IMR-90 (cell line): ENCODE measurements at regions not wholly inside any gene's neighbourhood (a gene's known extent, or its start where the extent isn't known, plus 50 kb on each side); places are given as distances from the start of the nearest gene placed in this dataset.

Source experiments
- ATAC-seq: fragments of 200-7000 bp; cut with Tn5 transposase; 2 replicates; pipeline ENCODE4 v1.9.1; 2020; ENCODE audit warnings: low read depth, mild to moderate bottlenecking, moderate library complexity
- BruUV-seq: library from RNA; stranded (reverse); fragments of 400-500 nt; replicated peaks from 2 replicates; lab custom pipeline; 2021; lab: Mats Ljungman, UMichigan
- CTCF ChIA-PET: fragments of 300-600 bp; formaldehyde crosslinking; extraction: SDS; loops from one replicate; lab custom pipeline; 2021; ENCODE audit warnings: antibody characterized with exemption; lab: Yijun Ruan, JAX
- POLR2A ChIA-PET: fragments of 300-600 bp; sonication (Branson Sonifier 250); formaldehyde crosslinking; loops from one replicate; lab custom pipeline; 2022; ENCODE audit warnings: antibody characterized with exemption; ENCODE audit not compliant: unreplicated experiment; lab: Charles Lee
- DNase-seq: peaks from one replicate; pipeline ENCODE4 v3.0.0; 2013
- H2AFZ ChIP-seq: replicated peaks from 2 replicates; pipeline ENCODE3; 2013; ENCODE audit warnings: low read length, mild to moderate bottlenecking; ENCODE audit not compliant: poor library complexity
- H2AK5ac ChIP-seq: 2 replicates; pipeline ENCODE4 v1.6.1; 2013; ENCODE audit warnings: low read depth, low read length, inconsistent platforms
- H2AK9ac ChIP-seq: replicated peaks from 2 replicates; pipeline ENCODE3; 2013; ENCODE audit warnings: mild to moderate bottlenecking, low read depth, low read length, moderate library complexity; ENCODE audit not compliant: poor library complexity
- H2BK120ac ChIP-seq: 2 replicates; pipeline ENCODE4 v1.6.1; 2013; ENCODE audit warnings: low read depth, low read length, inconsistent platforms
- H2BK15ac ChIP-seq: 3 replicates; pipeline ENCODE4 v1.6.1; 2013; ENCODE audit warnings: low read depth, low read length, inconsistent platforms
- H2BK20ac ChIP-seq: 2 replicates; pipeline ENCODE4 v1.6.1; 2013; ENCODE audit warnings: low read depth, mild to moderate bottlenecking, inconsistent platforms, low read length, moderate library complexity
- H2BK5ac ChIP-seq: 2 replicates; pipeline ENCODE4 v1.6.1; 2013; ENCODE audit warnings: mild to moderate bottlenecking, low read depth, low read length, inconsistent platforms; ENCODE audit not compliant: poor library complexity, severe bottlenecking
- H3K14ac ChIP-seq: replicated peaks from 2 replicates; pipeline ENCODE4 v1.6.1; 2013; ENCODE audit warnings: low read depth, low read length, inconsistent platforms
- H3K18ac ChIP-seq: 2 replicates; pipeline ENCODE4 v1.6.1; 2013; ENCODE audit warnings: low read depth, low read length, control low read depth
- H3K23ac ChIP-seq: 2 replicates; pipeline ENCODE4 v1.6.1; 2013; ENCODE audit warnings: low read depth, low read length, inconsistent platforms
- H3K27ac ChIP-seq: 2 replicates; pipeline ENCODE4 v1.5.1; 2013; ENCODE audit warnings: mild to moderate bottlenecking, control low read depth, low read length; ENCODE audit not compliant: insufficient read depth
- H3K27me3 ChIP-seq: 2 replicates; pipeline ENCODE4 v1.6.1; 2013; ENCODE audit warnings: low read length; ENCODE audit not compliant: control insufficient read depth, insufficient read depth
- H3K36me3 ChIP-seq: 2 replicates; pipeline ENCODE4 v1.6.1; 2013; ENCODE audit warnings: low read length, mixed read lengths; ENCODE audit not compliant: control insufficient read depth, insufficient read depth
- H3K4ac ChIP-seq: 2 replicates; pipeline ENCODE4 v1.6.1; 2013; ENCODE audit warnings: low read depth, low read length, inconsistent platforms
- H3K4me1 ChIP-seq: 2 replicates; pipeline ENCODE4 v1.6.1; 2013; ENCODE audit warnings: low read length, mixed read lengths; ENCODE audit not compliant: control insufficient read depth, insufficient read depth
- H3K4me2 ChIP-seq: 2 replicates; pipeline ENCODE4 v1.6.1; 2013; ENCODE audit warnings: low read depth, mild to moderate bottlenecking, control low read depth, low read length, moderate library complexity
- H3K4me3 ChIP-seq: 2 replicates; pipeline ENCODE4 v1.5.1; 2013; ENCODE audit warnings: low read depth, mild to moderate bottlenecking, control low read depth, low read length, moderate library complexity; ENCODE audit not compliant: insufficient read depth
- H3K56ac ChIP-seq: 2 replicates; pipeline ENCODE4 v1.6.1; 2013; ENCODE audit warnings: low read length, inconsistent platforms; ENCODE audit not compliant: insufficient read depth; ENCODE audit errors: extremely low read depth
- H3K79me1 ChIP-seq, 2 experiments: 2 replicates each; pipeline ENCODE4 v1.6.1; 2013; ENCODE audit warnings: low read length in 2 of 2, inconsistent platforms in 1 of 2, low read depth in 1 of 2
- H3K9ac ChIP-seq: 2 replicates; pipeline ENCODE4 v1.6.1; 2013; ENCODE audit warnings: low read depth, low read length, control low read depth
- H3K9me1 ChIP-seq: 2 replicates; pipeline ENCODE4 v1.6.1; 2013; ENCODE audit warnings: low read length, inconsistent platforms; ENCODE audit not compliant: insufficient read depth
- H3K9me3 ChIP-seq: 2 replicates; pipeline ENCODE4 v1.6.1; 2013; ENCODE audit warnings: low read length; ENCODE audit not compliant: control insufficient read depth, insufficient read depth
- H4K20me1 ChIP-seq: 2 replicates; pipeline ENCODE4 v1.6.1; 2013; ENCODE audit warnings: low read length, inconsistent platforms; ENCODE audit not compliant: insufficient read depth
- H4K5ac ChIP-seq: 2 replicates; pipeline ENCODE4 v1.6.1; 2013; ENCODE audit warnings: mild to moderate bottlenecking, low read depth, low read length, control low read depth
- H4K8ac ChIP-seq, 2 experiments: 2 replicates each; pipeline ENCODE4 v1.6.1; 2013; ENCODE audit warnings: low read depth in 2 of 2, low read length in 2 of 2, control low read depth in 1 of 2, inconsistent platforms in 1 of 2
- H4K91ac ChIP-seq: 2 replicates; pipeline ENCODE4 v1.6.1; 2013; ENCODE audit warnings: low read depth, low read length, inconsistent platforms; ENCODE audit not compliant: insufficient read depth
- MXI1 ChIP-seq: IDR thresholded peaks from 2 replicates; pipeline ENCODE4 v1.6.1; 2012; ENCODE audit warnings: low read depth, mild to moderate bottlenecking, low read length, moderate library complexity, borderline replicate concordance
- RCOR1 ChIP-seq: IDR thresholded peaks from 2 replicates; pipeline ENCODE4 v1.6.1; 2012; ENCODE audit warnings: mild to moderate bottlenecking, low read length, improper control_type of control experiment; ENCODE audit not compliant: insufficient replicate concordance
- WGBS, 2 experiments: methylation state at CpG; one replicate each; pipeline versions ENCODE4 v1.1.5 to v1.1.7; 2013; ENCODE audit warnings: missing lambda C conversion rate in 2 of 2; ENCODE audit not compliant: insufficient read length in 1 of 2; ENCODE audit errors: extremely low coverage in 2 of 2; 5-methylcytosine and 5-hydroxymethylcytosine counted together
- dilution Hi-C: fragments of 300-500 bp; cut with HindIII; formaldehyde crosslinking; loops from one replicate; pipeline ENCODE4 v1.14.3; 2018; ENCODE audit warnings: low sequenced_read_pairs; ENCODE audit not compliant: unreplicated experiment
- in situ Hi-C: fragments of 300-500 bp; cut with MboI; formaldehyde crosslinking; loops from 3 replicates; pipeline ENCODE4 v1.14.3; 2019; ENCODE audit warnings: low sequenced_read_pairs, inconsistent platforms, mixed read lengths
- intact Hi-C: fragments of 100-400 bp; cut with micrococcal nuclease; formaldehyde crosslinking; loops from 2 replicates; pipeline ENCODE4 v1.10.0; 2022

- no peak overlapping the region for H3K18ac ChIP-seq
- H4K5ac ChIP-seq, result no peak overlapping the region
- H2BK20ac ChIP-seq, result no peak overlapping the region
- peaks cover 12% of the 10 kb centered on the region for H3K9me3 ChIP-seq
- no peak overlapping the region for H2BK5ac ChIP-seq
- H4K91ac ChIP-seq, result no peak overlapping the region
- H3K56ac ChIP-seq, result no peak overlapping the region
- no peak overlapping the region for H3K14ac ChIP-seq
- BruUV-seq, result no TSS peak
- no peak overlapping the region for H3K27ac ChIP-seq
- intact Hi-C loops (no loop called here), in situ Hi-C loops (no loop called here), dilution Hi-C loops (no loop called here)
- ChIA-PET POLR2A (no interaction called here), CTCF (no interaction called here)
- no peaks in the 10 kb centered on the region for H3K27me3 ChIP-seq
- H4K20me1 ChIP-seq, result no peaks in the 10 kb centered on the region
- no peak overlapping the region for H3K9ac ChIP-seq
- no peak overlapping the region for H3K4ac ChIP-seq
- H3K36me3 ChIP-seq, result no peaks in the 10 kb centered on the region
- H3K4me1 ChIP-seq, result no peaks in the 10 kb centered on the region
- H4K8ac ChIP-seq, result no peak overlapping the region
- H3K23ac ChIP-seq, result no peak overlapping the region
- H3K4me3 ChIP-seq, result no peak overlapping the region
- DNase-seq (no peak), ATAC-seq (no peak)
- TF ChIP-seq MXI1 (no peak), RCOR1 (no peak)
- no peaks in the 10 kb centered on the region for H3K9me1 ChIP-seq
- H2BK15ac ChIP-seq, result no peak overlapping the region
- no peak overlapping the region for H2AK5ac ChIP-seq
- no peak overlapping the region for H2AK9ac ChIP-seq
- no peak overlapping the region for H2BK120ac ChIP-seq
- no CpG with 5 or more reads among the region's 3 CpGs for WGBS, 2 experiments
- H3K4me2 ChIP-seq, result no peak overlapping the region
- H3K79me1 ChIP-seq, result no peaks in the 10 kb centered on the region
- H2AFZ ChIP-seq, result no peak overlapping the region
Measured at GRCh38 chr2:123890148-123890547, 134.9 kb upstream of the CNTNAP5 start.
